Transverse colon (tissue), 4 donors: ENCODE measurements at regions not wholly inside any gene's neighbourhood (a gene's known extent, or its start where the extent isn't known, plus 50 kb on each side); places are given as distances from the start of the nearest gene placed in this dataset.

ENCODE experiments used
- DNase-seq: peaks from one replicate; pipeline ENCODE4 v3.0.0-alpha.2; 2019
- H3K27ac ChIP-seq, 4 donors: fragments of 200-600 bp; sonication (generic); 2 replicates each; pipeline ENCODE4 v1.5.1; 2016 to 2018; ENCODE audit warnings: inconsistent platforms in 4 of 4
- H3K27me3 ChIP-seq: fragments of 200-600 bp; sonication (generic); 2 replicates; pipeline ENCODE4 v1.5.1; 2017; ENCODE audit warnings: inconsistent platforms
- H3K36me3 ChIP-seq, 4 donors: fragments of 200-600 bp; sonication (generic); 2 replicates each; pipeline ENCODE4 v1.5.1; 2017 to 2019; ENCODE audit warnings: inconsistent platforms in 4 of 4
- H3K4me1 ChIP-seq, 4 donors: fragments of 200-600 bp; sonication (generic); 2 replicates each; pipeline ENCODE4 v1.5.1; 2017 to 2020; ENCODE audit warnings: inconsistent platforms in 4 of 4
- H3K4me3 ChIP-seq, 4 donors: fragments of 200-600 bp; sonication (generic); 1 replicate in 1 of 4; 2 replicates in 3 of 4; pipeline versions ENCODE4 v1.5.1 to v1.6.1; 2017 to 2019; ENCODE audit warnings: inconsistent platforms in 4 of 4
- H3K9me3 ChIP-seq, 2 donors: fragments of 200-600 bp; sonication (generic); 2 replicates each; pipeline ENCODE4 v1.5.1; 2017 to 2019; ENCODE audit warnings: inconsistent platforms in 2 of 2
- EP300 ChIP-seq: sonication (generic); formaldehyde crosslinking; IDR thresholded peaks from one replicate; pipeline ENCODE4 v1.6.1; 2017; ENCODE audit warnings: antibody characterized with exemption, low read depth
- POLR2A ChIP-seq: fragments of 450-650 bp; IDR thresholded peaks from one replicate; pipeline ENCODE4 v1.6.1; 2016; ENCODE audit warnings: antibody characterized with exemption, mild to moderate bottlenecking, moderate library complexity
- POLR2AphosphoS5 ChIP-seq, 3 donors: sonication (generic); formaldehyde crosslinking; IDR thresholded peaks; one replicate each; pipeline ENCODE4 v1.6.1; 2016; ENCODE audit warnings: antibody characterized with exemption in 3 of 3
- WGBS, 2 donors: methylation state at CpG; one replicate each; pipeline ENCODE4 v1.1.5; 2018; ENCODE audit warnings: low coverage in 1 of 2; 5-methylcytosine and 5-hydroxymethylcytosine counted together
- in situ Hi-C, 4 donors: fragments of 200-750 bp; cut with MboI; loops; one replicate each; pipeline versions ENCODE4 v1.15.0 to v1.15.1; 2017; ENCODE audit warnings: low sequenced_read_pairs in 3 of 4, low pct_ligation_motif_present in 1 of 4, low pct_unique_long_range_greater_than_20kb in 1 of 4
- intact Hi-C: fragments of 100-400 bp; cut with DNase I; formaldehyde crosslinking; loops from one replicate; pipeline ENCODE4 v1.15.1; 2023; ENCODE audit warnings: low total_unique reads
- TF ChIP-seq, protein P1 (sequence below), 5 experiments: fragments of 200-600 bp in 3 of 5; fragments of 450-650 bp in 2 of 5; sonication (generic) in 3 of 5; IDR thresholded peaks; 1 replicate in 2 of 5; 2 replicates in 3 of 5; pipeline ENCODE4 v1.5.1; 2016 to 2017; ENCODE audit warnings: antibody characterized with exemption in 5 of 5, inconsistent platforms in 3 of 5, mild to moderate bottlenecking in 2 of 5, moderate library complexity in 1 of 5

DNA sequence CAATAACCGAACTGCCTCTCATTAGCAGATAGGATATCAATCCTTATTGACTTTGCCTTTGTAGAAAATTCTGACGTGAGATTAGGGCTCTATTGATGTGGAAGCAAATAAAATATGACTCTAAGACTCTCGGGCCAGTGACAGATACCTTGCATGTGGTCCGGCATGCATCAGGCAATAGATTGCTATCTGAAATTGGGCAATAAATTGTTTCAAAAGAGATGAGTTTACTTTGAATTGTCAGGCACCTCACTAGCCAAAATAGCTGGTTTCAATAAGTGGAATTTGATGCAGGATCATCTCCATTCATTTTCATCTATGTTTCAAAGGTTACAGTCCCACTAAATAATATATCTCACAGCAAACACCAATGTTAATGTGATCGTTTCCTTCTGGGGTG, 186.3 kb upstream of the PLEKHA5 start:
- TF ChIP-seq POLR2AphosphoS5 (IDR thresholded peaks at IDR 0.05) (no peak), POLR2A (no peak), EP300 (no peak)
- TF ChIP-seq, protein P1, sequence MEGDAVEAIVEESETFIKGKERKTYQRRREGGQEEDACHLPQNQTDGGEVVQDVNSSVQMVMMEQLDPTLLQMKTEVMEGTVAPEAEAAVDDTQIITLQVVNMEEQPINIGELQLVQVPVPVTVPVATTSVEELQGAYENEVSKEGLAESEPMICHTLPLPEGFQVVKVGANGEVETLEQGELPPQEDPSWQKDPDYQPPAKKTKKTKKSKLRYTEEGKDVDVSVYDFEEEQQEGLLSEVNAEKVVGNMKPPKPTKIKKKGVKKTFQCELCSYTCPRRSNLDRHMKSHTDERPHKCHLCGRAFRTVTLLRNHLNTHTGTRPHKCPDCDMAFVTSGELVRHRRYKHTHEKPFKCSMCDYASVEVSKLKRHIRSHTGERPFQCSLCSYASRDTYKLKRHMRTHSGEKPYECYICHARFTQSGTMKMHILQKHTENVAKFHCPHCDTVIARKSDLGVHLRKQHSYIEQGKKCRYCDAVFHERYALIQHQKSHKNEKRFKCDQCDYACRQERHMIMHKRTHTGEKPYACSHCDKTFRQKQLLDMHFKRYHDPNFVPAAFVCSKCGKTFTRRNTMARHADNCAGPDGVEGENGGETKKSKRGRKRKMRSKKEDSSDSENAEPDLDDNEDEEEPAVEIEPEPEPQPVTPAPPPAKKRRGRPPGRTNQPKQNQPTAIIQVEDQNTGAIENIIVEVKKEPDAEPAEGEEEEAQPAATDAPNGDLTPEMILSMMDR (IDR thresholded peaks at IDR 0.05): no peak
- 58 to 67% methylated on average over 5 of the region's 5 CpGs for WGBS, 2 donors
- intact Hi-C loops (no loop called here), in situ Hi-C loops (no loop called here)
- Histone ChIP-seq H3K36me3 (no peaks in the 10 kb centered on the region), H3K27ac (no peak overlapping the region), H3K27me3 (no peaks in the 10 kb centered on the region), H3K4me3 (no peak overlapping the region), H3K9me3 (no peaks in the 10 kb centered on the region), H3K4me1 (no peaks in the 10 kb centered on the region)
- DNase-seq: no peak

DNA sequence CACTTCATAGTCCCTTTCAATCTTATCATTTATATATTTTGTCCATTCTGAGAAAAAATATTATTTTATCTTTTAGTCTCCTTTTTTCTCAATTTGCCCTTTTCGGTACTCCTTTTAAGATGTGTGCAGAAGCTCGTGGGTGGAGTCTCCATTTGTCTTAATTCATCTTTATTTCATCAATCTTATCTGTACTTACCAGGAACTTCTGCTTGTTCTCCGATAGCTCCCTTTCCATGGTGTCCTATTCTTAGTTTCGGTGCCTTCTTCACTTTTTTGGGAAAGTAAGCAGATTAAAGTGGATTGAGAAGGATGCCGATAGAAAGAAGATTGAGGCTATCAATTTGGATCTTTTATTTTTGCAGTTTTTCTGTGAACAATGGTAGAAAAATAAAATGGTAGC, 183.4 kb upstream of the PLEKHA5 start:
- DNase-seq: no peak
- H3K36me3 ChIP-seq: no peaks in the 10 kb centered on the region
- no peak overlapping the region for H3K27ac ChIP-seq
- TF ChIP-seq EP300: no peak
- TF ChIP-seq, protein P1 (IDR thresholded peaks at IDR 0.05): no peak
- TF ChIP-seq POLR2A: no peak
- no peak for TF ChIP-seq POLR2AphosphoS5 (IDR thresholded peaks at IDR 0.05)
- 83 to 93% methylated on average over 5 of the region's 5 CpGs for WGBS, 2 donors
- no peaks in the 10 kb centered on the region for H3K27me3 ChIP-seq
- in situ Hi-C loops: no loop called here
- H3K4me1 ChIP-seq: no peaks in the 10 kb centered on the region
- no peaks in the 10 kb centered on the region for H3K9me3 ChIP-seq
- intact Hi-C loops: no loop called here
- H3K4me3 ChIP-seq: no peak overlapping the region

DNA sequence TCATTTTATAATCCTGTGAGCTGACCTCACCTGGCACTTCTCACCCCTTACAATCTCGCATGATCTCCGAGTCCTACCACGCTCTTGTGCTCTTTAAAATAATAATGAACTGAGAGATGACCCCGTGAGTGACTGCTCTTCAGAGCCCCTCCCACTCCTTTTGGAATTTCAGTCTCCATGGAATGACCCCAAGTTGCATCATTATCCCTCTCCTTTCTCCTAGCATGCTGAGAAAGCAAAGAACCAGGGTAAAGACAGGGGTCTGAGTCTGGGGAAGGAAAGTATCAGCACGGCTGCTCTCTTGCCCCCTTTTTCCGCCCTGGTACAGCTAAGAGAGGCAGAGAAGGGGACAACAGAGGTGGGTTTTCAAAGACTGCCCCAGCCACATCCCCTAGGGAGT, 178.3 kb upstream of the PLEKHA5 start:
- Histone ChIP-seq H3K27ac (no peak overlapping the region), H3K27me3 (no peaks in the 10 kb centered on the region), H3K4me3 (no peak overlapping the region), H3K4me1 (no peaks in the 10 kb centered on the region), H3K36me3 (no peaks in the 10 kb centered on the region), H3K9me3 (no peaks in the 10 kb centered on the region)
- DNase-seq: no peak
- 61 to 85% methylated on average over 4 to 6 of the region's 6 CpGs for WGBS, 2 donors
- TF ChIP-seq, protein P1 (IDR thresholded peaks at IDR 0.05): no peak
- no peak for TF ChIP-seq POLR2AphosphoS5 (IDR thresholded peaks at IDR 0.05)
- no peak for TF ChIP-seq EP300
- TF ChIP-seq POLR2A: no peak
- intact Hi-C loops: loop anchor here (5.0 kb wide), 1 partner anchor 891 kb away; no protein-coding TSS in a partner anchor
- in situ Hi-C loops: no loop called here

DNA sequence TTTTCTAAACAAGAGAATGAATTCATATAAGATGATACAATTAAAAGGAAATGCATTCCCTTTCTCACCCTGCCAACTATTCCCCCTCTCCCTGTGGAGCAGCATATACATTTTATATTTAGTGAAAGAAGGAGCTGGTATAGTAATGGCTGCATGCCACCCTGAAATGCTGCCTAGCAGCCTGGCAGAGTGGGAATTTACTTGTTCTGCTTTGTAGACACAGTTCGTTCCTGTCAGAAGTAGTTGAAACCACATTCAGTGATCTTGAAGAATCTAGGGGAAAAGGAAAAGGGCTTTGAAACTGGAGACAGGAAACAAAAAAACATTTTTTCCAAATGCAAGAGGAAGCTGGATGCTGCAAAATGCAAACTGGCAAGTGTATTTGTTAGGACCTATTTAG, 176.0 kb upstream of the PLEKHA5 start:
- no peaks in the 10 kb centered on the region for H3K27me3 ChIP-seq
- WGBS, 2 donors: 44 to 50% methylated on average over 1 of the region's 1 CpG
- no peak for DNase-seq
- H3K9me3 ChIP-seq: no peaks in the 10 kb centered on the region
- in situ Hi-C loops: no loop called here
- no peaks in the 10 kb centered on the region for H3K36me3 ChIP-seq
- H3K27ac ChIP-seq: no peak overlapping the region
- TF ChIP-seq POLR2A (no peak), POLR2AphosphoS5 (IDR thresholded peaks at IDR 0.05) (no peak), EP300 (no peak)
- TF ChIP-seq, protein P1 (IDR thresholded peaks at IDR 0.05): no peak
- no peaks in the 10 kb centered on the region for H3K4me1 ChIP-seq
- intact Hi-C loops: loop anchor here (5.0 kb wide), 1 partner anchor 889 kb away; no protein-coding TSS in a partner anchor
- no peak overlapping the region for H3K4me3 ChIP-seq
